Heart left ventricle (tissue), 16 donors: ENCODE measurements at regions not wholly inside any gene's neighbourhood (a gene's known extent, or its start where the extent isn't known, plus 50 kb on each side); places are given as distances from the start of the nearest gene placed in this dataset.

ENCODE experiments used
- ATAC-seq, 4 donors: fragments of 200-7000 bp; cut with Tn5 transposase; one replicate each; pipeline ENCODE4 v1.9.1; 2020 to 2022; ENCODE audit warnings: moderate library complexity in 4 of 4, mild to moderate bottlenecking in 3 of 4, moderate number of reproducible peaks in 1 of 4
- DNase-seq, 5 donors: peaks; one replicate each; pipeline ENCODE4 v3.0.0-alpha.2; 2020
- H3K27ac ChIP-seq, 12 donors: fragments of 200-600 bp; sonication (generic) in 4 of 12; one replicate each; pipeline versions ENCODE4 v1.5.0 to v1.8.0; 2016 to 2022; ENCODE audit warnings: mild to moderate bottlenecking in 2 of 12
- H3K27me3 ChIP-seq, 9 donors: fragments of 200-600 bp; sonication (generic) in 2 of 9; one replicate each; pipeline versions ENCODE4 v1.5.1 to v1.8.0; 2016 to 2022; ENCODE audit warnings: mild to moderate bottlenecking in 3 of 9
- H3K36me3 ChIP-seq, 9 donors: fragments of 200-600 bp; sonication (generic) in 2 of 9; one replicate each; pipeline versions ENCODE4 v1.5.0 to v1.8.0; 2018 to 2022; ENCODE audit warnings: mild to moderate bottlenecking in 2 of 9
- H3K4me1 ChIP-seq, 12 donors: fragments of 200-600 bp; sonication (generic) in 4 of 12; one replicate each; pipeline versions ENCODE4 v1.5.0 to v1.8.0; 2016 to 2022; ENCODE audit warnings: mild to moderate bottlenecking in 3 of 12
- H3K4me3 ChIP-seq, 12 donors: fragments of 200-600 bp; sonication (generic) in 4 of 12; one replicate each; pipeline versions ENCODE4 v1.5.0 to v1.8.0; 2017 to 2022; ENCODE audit warnings: mild to moderate bottlenecking in 9 of 12, moderate library complexity in 4 of 12
- H3K9me3 ChIP-seq, 12 donors: fragments of 200-600 bp; sonication (generic) in 4 of 12; one replicate each; pipeline versions ENCODE4 v1.5.0 to v1.8.0; 2016 to 2022; ENCODE audit warnings: mild to moderate bottlenecking in 1 of 12
- POLR2A ChIP-seq, 2 donors: fragments of 450-650 bp; IDR thresholded peaks; one replicate each; pipeline ENCODE4 v1.6.1; 2017; ENCODE audit warnings: antibody characterized with exemption in 2 of 2, mild to moderate bottlenecking in 2 of 2, moderate library complexity in 2 of 2
- WGBS, 4 donors: extraction: QIAGEN DNeasy Blood & Tissue Kit in 2 of 4; methylation state at CpG; one replicate each; pipeline versions ENCODE4 v1.1.5 to v1.1.7; 2013 to 2018; 5-methylcytosine and 5-hydroxymethylcytosine counted together
- intact Hi-C, 10 donors: fragments of 100-400 bp; cut with DNase I; formaldehyde crosslinking; loops; one replicate each; pipeline versions ENCODE4 v1.11.1 to v1.14.2; 2022
- TF ChIP-seq, protein P1 (sequence below), 12 donors: fragments of 200-600 bp; sonication (generic) in 4 of 12; IDR thresholded peaks; one replicate each; pipeline versions ENCODE4 v1.5.0 to v1.8.0; 2018 to 2022; ENCODE audit warnings: antibody characterized with exemption in 12 of 12, mild to moderate bottlenecking in 5 of 12
- donor health status: ischemic (EF 13 %, LVEDD 7.1; RV severe dilation, severe dysfunction).
- donor health status: healthy with polysubstance abuse.
- donor health status: DM: no; HTN: yes; CAD: no.
- donor health status: DM: no; HTN: no; CAD: no.
- donor health status: ischemic (EF 25% LVEDD 6.9; RV normal size, moderate dysfunction).
- donor health status: ischemic (EF 25% LVEDD 5.7; RV mildly dilated, moderate dysfunction).
- donor health status: healthy.
- donor health status: DM: yes; HTN: yes; CAD: no.
- donor health status: ischemic (EF 35%, LVEDD 5.7; RV mildly dilated, moderate dysfunction).
- donor health status: nonischemic (EF 11% LVEDD 7.7; RV severe dilation, severe dysfunction).
- donor health status: DM: yes; HTN: yes; CAD: no.
- donor health status: PGD.
- donor health status: ischemic (EF 29% LVEDD 5.4; RV normal size, mild dysfunction).
- donor health status: nonischemic (EF 23%, LVEDD 6.1; RV moderate dilation, normal function).

GRCh38 chrX:97984641-97985040 lies 1100.9 kb downstream of the RPA4 start:
- H3K4me3 ChIP-seq = no peak overlapping the region
- no peak for TF ChIP-seq POLR2A (IDR thresholded peaks at IDR 0.05)
- TF ChIP-seq, protein P1, sequence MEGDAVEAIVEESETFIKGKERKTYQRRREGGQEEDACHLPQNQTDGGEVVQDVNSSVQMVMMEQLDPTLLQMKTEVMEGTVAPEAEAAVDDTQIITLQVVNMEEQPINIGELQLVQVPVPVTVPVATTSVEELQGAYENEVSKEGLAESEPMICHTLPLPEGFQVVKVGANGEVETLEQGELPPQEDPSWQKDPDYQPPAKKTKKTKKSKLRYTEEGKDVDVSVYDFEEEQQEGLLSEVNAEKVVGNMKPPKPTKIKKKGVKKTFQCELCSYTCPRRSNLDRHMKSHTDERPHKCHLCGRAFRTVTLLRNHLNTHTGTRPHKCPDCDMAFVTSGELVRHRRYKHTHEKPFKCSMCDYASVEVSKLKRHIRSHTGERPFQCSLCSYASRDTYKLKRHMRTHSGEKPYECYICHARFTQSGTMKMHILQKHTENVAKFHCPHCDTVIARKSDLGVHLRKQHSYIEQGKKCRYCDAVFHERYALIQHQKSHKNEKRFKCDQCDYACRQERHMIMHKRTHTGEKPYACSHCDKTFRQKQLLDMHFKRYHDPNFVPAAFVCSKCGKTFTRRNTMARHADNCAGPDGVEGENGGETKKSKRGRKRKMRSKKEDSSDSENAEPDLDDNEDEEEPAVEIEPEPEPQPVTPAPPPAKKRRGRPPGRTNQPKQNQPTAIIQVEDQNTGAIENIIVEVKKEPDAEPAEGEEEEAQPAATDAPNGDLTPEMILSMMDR (IDR thresholded peaks at IDR 0.05) = no peak
- no peaks in the 10 kb centered on the region for H3K9me3 ChIP-seq
- no peak overlapping the region for H3K27ac ChIP-seq
- H3K36me3 ChIP-seq = no peaks in the 10 kb centered on the region
- H3K27me3 ChIP-seq = peaks cover 0 to 11% (median 0%) of the 10 kb centered on the region in 9 donors
- no peaks in the 10 kb centered on the region for H3K4me1 ChIP-seq
- intact Hi-C loops = no loop called here
- 35 to 49% (median 41%) methylated on average over 4 of the region's 4 CpGs for WGBS, 4 donors
- DNase-seq (no peak), ATAC-seq (no peak)

GRCh38 chrX:97985096-97985495 lies 1101.4 kb downstream of the RPA4 start:
- Histone ChIP-seq H3K4me1 (no peaks in the 10 kb centered on the region), H3K36me3 (no peaks in the 10 kb centered on the region), H3K4me3 (no peak overlapping the region), H3K9me3 (no peaks in the 10 kb centered on the region), H3K27ac (no peak overlapping the region), H3K27me3 (peaks cover 0 to 11% (median 0%) of the 10 kb centered on the region in 9 donors)
- DNase-seq = no peak
- no peak for ATAC-seq
- intact Hi-C loops = no loop called here
- TF ChIP-seq, protein P1 (IDR thresholded peaks at IDR 0.05) = no peak
- TF ChIP-seq POLR2A (IDR thresholded peaks at IDR 0.05) = no peak
- WGBS, 4 donors = 48 to 53% (median 49%) methylated on average over 4 of the region's 4 CpGs

GRCh38 chrX:97987979-97988378 lies 1104.3 kb downstream of the RPA4 start:
- DNase-seq (no peak), ATAC-seq (no peak)
- TF ChIP-seq POLR2A (IDR thresholded peaks at IDR 0.05) = no peak
- TF ChIP-seq, protein P1 (IDR thresholded peaks at IDR 0.05) = no peak
- Histone ChIP-seq H3K27me3 (peaks cover 0 to 11% (median 0%) of the 10 kb centered on the region in 9 donors), H3K4me3 (no peak overlapping the region), H3K9me3 (peaks cover 0 to 13% (median 0%) of the 10 kb centered on the region in 12 donors), H3K4me1 (no peaks in the 10 kb centered on the region), H3K36me3 (no peaks in the 10 kb centered on the region), H3K27ac (no peak overlapping the region)
- 88 to 96% (median 93%) methylated on average over 1 of the region's 1 CpG for WGBS, 4 donors
- intact Hi-C loops = no loop called here

GRCh38 chrX:97995834-97996233 lies 1112.1 kb downstream of the RPA4 start:
- Histone ChIP-seq H3K27me3 (peaks cover 0 to 5% (median 0%) of the 10 kb centered on the region in 9 donors), H3K4me3 (no peak overlapping the region), H3K9me3 (peaks cover 0 to 13% (median 0%) of the 10 kb centered on the region in 12 donors), H3K4me1 (no peaks in the 10 kb centered on the region), H3K36me3 (no peaks in the 10 kb centered on the region), H3K27ac (no peak overlapping the region)
- TF ChIP-seq, protein P1 (IDR thresholded peaks at IDR 0.05) = no peak
- no peak for TF ChIP-seq POLR2A (IDR thresholded peaks at IDR 0.05)
- DNase-seq (no peak), ATAC-seq (no peak)
- intact Hi-C loops = no loop called here
- 83 to 90% (median 85%) methylated on average over 4 of the region's 4 CpGs for WGBS, 4 donors
